Right lobe of liver (tissue), 4 donors: ENCODE measurements at regions not wholly inside any gene's neighbourhood (a gene's known extent, or its start where the extent isn't known, plus 50 kb on each side); places are given as distances from the start of the nearest gene placed in this dataset.

Source experiments
- POLR2A ChIP-seq: fragments of 450-650 bp; IDR thresholded peaks from one replicate; pipeline ENCODE4 v1.6.1; 2017; ENCODE audit warnings: antibody characterized with exemption, mild to moderate bottlenecking
- TF ChIP-seq, protein P1 (sequence below), 4 donors: fragments of 200-600 bp in 3 of 4; fragments of 450-650 bp in 1 of 4; IDR thresholded peaks; one replicate each; pipeline versions ENCODE4 v1.5.1 to v1.8.0; 2016 to 2022; ENCODE audit warnings: antibody characterized with exemption in 4 of 4, mild to moderate bottlenecking in 2 of 4
- donor health status: DM: no; HTN: no; CAD: no.
- donor health status: DM: no; HTN: no; CAD: no.
- donor health status: DM: no; HTN: yes; CAD: no.

DNA sequence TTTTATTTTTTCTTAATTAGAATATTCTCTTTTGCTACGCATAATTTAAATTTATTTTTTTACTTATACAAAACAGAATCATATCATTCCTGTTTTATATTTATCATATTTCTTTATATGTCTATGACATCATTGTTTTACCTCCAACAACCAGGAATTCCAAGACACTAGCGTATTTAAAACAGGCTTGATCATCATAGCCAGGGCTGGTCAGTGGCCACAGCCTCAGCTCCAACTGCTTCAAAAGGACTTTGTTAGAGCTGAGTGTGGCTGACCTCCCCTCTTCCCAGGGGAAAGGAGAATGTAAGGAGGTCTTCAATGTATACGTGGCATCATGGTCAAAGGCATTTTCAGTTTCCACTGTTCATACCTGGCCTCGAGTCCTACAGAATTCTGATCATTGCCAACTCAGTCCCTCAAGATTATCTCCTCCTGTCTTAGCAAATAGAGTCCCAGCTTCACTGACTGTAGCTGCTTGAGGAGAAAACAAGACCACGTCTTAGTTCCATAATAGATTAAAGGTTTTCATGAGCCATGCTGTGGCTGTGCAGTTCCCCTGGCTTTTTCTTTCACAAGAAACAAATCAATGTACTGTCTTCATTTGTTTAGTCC is 444.0 kb downstream of the PTPRC start:
- TF ChIP-seq, protein P1, sequence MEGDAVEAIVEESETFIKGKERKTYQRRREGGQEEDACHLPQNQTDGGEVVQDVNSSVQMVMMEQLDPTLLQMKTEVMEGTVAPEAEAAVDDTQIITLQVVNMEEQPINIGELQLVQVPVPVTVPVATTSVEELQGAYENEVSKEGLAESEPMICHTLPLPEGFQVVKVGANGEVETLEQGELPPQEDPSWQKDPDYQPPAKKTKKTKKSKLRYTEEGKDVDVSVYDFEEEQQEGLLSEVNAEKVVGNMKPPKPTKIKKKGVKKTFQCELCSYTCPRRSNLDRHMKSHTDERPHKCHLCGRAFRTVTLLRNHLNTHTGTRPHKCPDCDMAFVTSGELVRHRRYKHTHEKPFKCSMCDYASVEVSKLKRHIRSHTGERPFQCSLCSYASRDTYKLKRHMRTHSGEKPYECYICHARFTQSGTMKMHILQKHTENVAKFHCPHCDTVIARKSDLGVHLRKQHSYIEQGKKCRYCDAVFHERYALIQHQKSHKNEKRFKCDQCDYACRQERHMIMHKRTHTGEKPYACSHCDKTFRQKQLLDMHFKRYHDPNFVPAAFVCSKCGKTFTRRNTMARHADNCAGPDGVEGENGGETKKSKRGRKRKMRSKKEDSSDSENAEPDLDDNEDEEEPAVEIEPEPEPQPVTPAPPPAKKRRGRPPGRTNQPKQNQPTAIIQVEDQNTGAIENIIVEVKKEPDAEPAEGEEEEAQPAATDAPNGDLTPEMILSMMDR (IDR thresholded peaks at IDR 0.05) = no peak
- no peak for TF ChIP-seq POLR2A
